GM12878 (cell line): ENCODE measurements at regions not wholly inside any gene's neighbourhood (a gene's known extent, or its start where the extent isn't known, plus 50 kb on each side); places are given as distances from the start of the nearest gene placed in this dataset.

Experiments used
- ATAC-seq: fragments of 200-7000 bp; cut with Tn5 transposase; 3 replicates; pipeline ENCODE4 v1.9.1; 2020; ENCODE audit warnings: mild to moderate bottlenecking, moderate library complexity
- BruUV-seq: library from RNA; stranded (reverse); fragments of 400-500 nt; replicated peaks from 2 replicates; lab custom pipeline; 2021; lab: Mats Ljungman, UMichigan
- CTCF ChIA-PET: fragments of 300-600 bp; sonication (Branson Sonifier 250); formaldehyde crosslinking; extraction: SDS; loops from one replicate; lab custom pipeline; 2021; ENCODE audit warnings: inconsistent platforms; lab: Yijun Ruan, JAX
- POLR2A ChIA-PET: fragments of 350-600 bp; formaldehyde crosslinking; extraction: SDS; loops from one replicate; lab custom pipeline; 2021; ENCODE audit warnings: inconsistent platforms; lab: Charles Lee
- RAD21 ChIA-PET: fragments of 300-600 bp; sonication (Branson Sonifier 250); formaldehyde crosslinking; loops from one replicate; lab custom pipeline; 2023; ENCODE audit warnings: antibody characterized with exemption; ENCODE audit not compliant: unreplicated experiment; lab: Charles Lee
- SMC1A ChIA-PET: fragments of 300-600 bp; sonication (Branson Sonifier 250); formaldehyde crosslinking; loops from one replicate; lab custom pipeline; 2023; ENCODE audit not compliant: unreplicated experiment, uncharacterized antibody; lab: Charles Lee
- DNase-seq: peaks from one replicate; pipeline ENCODE4 v3.0.0-alpha.2; 2011; ENCODE audit warnings: low read depth, low spot score
- FAIRE-seq: peaks from 3 replicates; lab custom pipeline; 2011; peaks lifted over from hg19 to GRCh38; lab: Jason Lieb, UNC
- H2AFZ ChIP-seq: 2 replicates; pipeline ENCODE4 v1.6.0; 2011; ENCODE audit warnings: low read depth, low read length, control low read depth; ENCODE audit not compliant: control insufficient read depth
- H3K27ac ChIP-seq: 2 replicates; pipeline ENCODE4 v1.5.1; 2011; ENCODE audit warnings: control low read depth; ENCODE audit not compliant: control insufficient read depth, insufficient read depth
- H3K27me3 ChIP-seq, 2 experiments: replicated peaks in 1 of 2; 2 replicates each; pipeline versions ENCODE4 v1.6.0 to v1.6.1; 2011; ENCODE audit warnings: low read length in 1 of 2; ENCODE audit not compliant: control insufficient read depth in 2 of 2, insufficient read depth in 2 of 2
- H3K36me3 ChIP-seq, 2 experiments: 2 replicates each; pipeline ENCODE4 v1.5.1; 2011; ENCODE audit warnings: low read length in 1 of 2; ENCODE audit not compliant: control insufficient read depth in 2 of 2, insufficient read depth in 2 of 2
- H3K4me1 ChIP-seq: 2 replicates; pipeline ENCODE4 v1.6.1; 2011; ENCODE audit warnings: mild to moderate bottlenecking, low read length, moderate library complexity, mixed read lengths; ENCODE audit not compliant: control insufficient read depth, insufficient read depth
- H3K4me2 ChIP-seq: 2 replicates; pipeline ENCODE4 v1.6.0; 2011; ENCODE audit warnings: control low read depth; ENCODE audit not compliant: control insufficient read depth, insufficient read depth
- H3K4me3 ChIP-seq: fragments of 200-600 bp; sonication (generic); 2 replicates; pipeline ENCODE4 v1.5.1; 2016
- H3K79me2 ChIP-seq: 2 replicates; pipeline ENCODE4 v1.6.0; 2011; ENCODE audit warnings: low read length; ENCODE audit not compliant: control insufficient read depth, insufficient read depth
- H3K9ac ChIP-seq: 2 replicates; pipeline ENCODE4 v1.8.0; 2011; ENCODE audit warnings: low read length, control low read depth, mixed read lengths; ENCODE audit not compliant: control insufficient read depth, insufficient read depth
- H3K9me3 ChIP-seq: replicated peaks from 3 replicates; pipeline ENCODE4 v1.5.1; 2011; ENCODE audit warnings: mild to moderate bottlenecking, low read length; ENCODE audit not compliant: control insufficient read depth, insufficient read depth
- H4K20me1 ChIP-seq: 2 replicates; pipeline ENCODE4 v1.6.0; 2011; ENCODE audit not compliant: control insufficient read depth, insufficient read depth
- CHD1 ChIP-seq: IDR thresholded peaks from 2 replicates; pipeline ENCODE4 v1.6.1; 2012; ENCODE audit warnings: low read depth, low read length, improper control_type of control experiment
- CREM ChIP-seq: IDR thresholded peaks from 2 replicates; pipeline ENCODE4 v1.6.1; 2014; ENCODE audit warnings: antibody characterized with exemption, low read depth
- DPF2 ChIP-seq: fragments of 450-650 bp; IDR thresholded peaks from 2 replicates; pipeline ENCODE4 v1.6.1; 2017; ENCODE audit warnings: mild to moderate bottlenecking
- IKZF1 ChIP-seq: fragments of 450-650 bp; conservative IDR thresholded peaks from 2 replicates; pipeline ENCODE4 v1.6.1; 2017; ENCODE audit warnings: antibody characterized with exemption, mild to moderate bottlenecking
- KAT2A ChIP-seq: conservative IDR thresholded peaks from 2 replicates; pipeline ENCODE4 v1.6.1; 2011; ENCODE audit warnings: low read depth, low read length; ENCODE audit not compliant: control insufficient read depth
- NR2F1 ChIP-seq: fragments of 450-650 bp; conservative IDR thresholded peaks from 2 replicates; pipeline ENCODE4 v1.6.1; 2017; ENCODE audit warnings: mild to moderate bottlenecking
- POLR2AphosphoS5 ChIP-seq: IDR thresholded peaks from 2 replicates; pipeline ENCODE4 v1.6.1; 2011; ENCODE audit warnings: mild to moderate bottlenecking, low read length, inconsistent platforms
- SREBF2 ChIP-seq: IDR thresholded peaks from 2 replicates; pipeline ENCODE4 v1.6.1; 2012; ENCODE audit warnings: mild to moderate bottlenecking, low read length
- SUZ12 ChIP-seq: fragments of 200-600 bp; sonication (generic); IDR thresholded peaks from one replicate; pipeline ENCODE4 v1.6.1; 2018; ENCODE audit warnings: antibody characterized with exemption, mild to moderate bottlenecking; ENCODE audit not compliant: unreplicated experiment
- ZNF687 ChIP-seq: fragments of 450-650 bp; IDR thresholded peaks from 2 replicates; pipeline ENCODE4 v1.6.1; 2017; ENCODE audit warnings: mild to moderate bottlenecking, moderate library complexity
- WGBS: methylation state at CpG from one replicate; pipeline ENCODE4 v1.1.6; 2016; ENCODE audit warnings: low lambda C conversion rate; ENCODE audit not compliant: insufficient replicate concordance, insufficient coverage; ENCODE audit errors: missing lambda C conversion rate; 5-methylcytosine and 5-hydroxymethylcytosine counted together
- in situ Hi-C: fragments of 300-500 bp; cut with MboI; formaldehyde crosslinking; loops from 9 replicates; pipeline ENCODE4 v1.14.3; 2018; ENCODE audit warnings: mixed read lengths
- intact Hi-C: fragments of 100-400 bp; cut with micrococcal nuclease; formaldehyde crosslinking; loops from one replicate; pipeline ENCODE4 v1.14.2; 2022; ENCODE audit not compliant: unreplicated experiment
- TF ChIP-seq, protein P1 (sequence below): fragments of 450-650 bp; formaldehyde crosslinking; IDR thresholded peaks from 2 replicates; pipeline ENCODE4 v1.4.0; 2020; ENCODE audit warnings: mild to moderate bottlenecking, moderate library complexity

DNA sequence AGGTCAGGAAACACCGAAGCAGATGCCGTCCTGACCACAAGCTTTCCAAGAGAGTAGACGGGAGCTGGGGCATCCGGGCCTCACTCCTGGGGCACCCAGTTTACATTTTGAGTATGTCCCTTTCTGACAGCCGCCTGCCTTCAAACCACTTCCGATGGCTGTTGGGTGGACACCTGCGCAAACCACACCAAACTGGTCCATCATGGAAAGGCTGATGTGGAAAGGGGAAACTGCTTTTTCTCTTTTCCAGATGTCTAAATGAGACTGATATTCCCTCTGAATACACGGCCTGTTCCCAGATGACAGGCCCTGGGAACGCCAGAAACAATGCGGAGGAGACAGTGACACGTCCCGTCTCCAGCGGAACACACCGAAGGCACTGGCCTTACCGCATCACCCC is 290.0 kb upstream of the SALL3 start:
- no peaks in the 10 kb centered on the region for H3K36me3 ChIP-seq
- H3K27me3 ChIP-seq: no peaks in the 10 kb centered on the region
- FAIRE-seq (no peak), ATAC-seq (no peak), DNase-seq (no peak)
- H4K20me1 ChIP-seq: no peaks in the 10 kb centered on the region
- no peak overlapping the region for H3K4me2 ChIP-seq
- WGBS: 76% methylated on average over 15 of the region's 15 CpGs
- H3K27ac ChIP-seq: no peak overlapping the region
- ChIA-PET SMC1A (no interaction called here), CTCF (no interaction called here), RAD21 (no interaction called here), POLR2A (no interaction called here)
- no peaks in the 10 kb centered on the region for H3K4me1 ChIP-seq
- no peak overlapping the region for H3K4me3 ChIP-seq
- in situ Hi-C loops (no loop called here), intact Hi-C loops (no loop called here)
- TF ChIP-seq SREBF2 (no peak), CHD1 (no peak), SUZ12 (no peak), ZNF687 (no peak), DPF2 (no peak), CREM (no peak), KAT2A (no peak), POLR2AphosphoS5 (no peak), NR2F1 (no peak), IKZF1 (no peak)
- TF ChIP-seq, protein P1, sequence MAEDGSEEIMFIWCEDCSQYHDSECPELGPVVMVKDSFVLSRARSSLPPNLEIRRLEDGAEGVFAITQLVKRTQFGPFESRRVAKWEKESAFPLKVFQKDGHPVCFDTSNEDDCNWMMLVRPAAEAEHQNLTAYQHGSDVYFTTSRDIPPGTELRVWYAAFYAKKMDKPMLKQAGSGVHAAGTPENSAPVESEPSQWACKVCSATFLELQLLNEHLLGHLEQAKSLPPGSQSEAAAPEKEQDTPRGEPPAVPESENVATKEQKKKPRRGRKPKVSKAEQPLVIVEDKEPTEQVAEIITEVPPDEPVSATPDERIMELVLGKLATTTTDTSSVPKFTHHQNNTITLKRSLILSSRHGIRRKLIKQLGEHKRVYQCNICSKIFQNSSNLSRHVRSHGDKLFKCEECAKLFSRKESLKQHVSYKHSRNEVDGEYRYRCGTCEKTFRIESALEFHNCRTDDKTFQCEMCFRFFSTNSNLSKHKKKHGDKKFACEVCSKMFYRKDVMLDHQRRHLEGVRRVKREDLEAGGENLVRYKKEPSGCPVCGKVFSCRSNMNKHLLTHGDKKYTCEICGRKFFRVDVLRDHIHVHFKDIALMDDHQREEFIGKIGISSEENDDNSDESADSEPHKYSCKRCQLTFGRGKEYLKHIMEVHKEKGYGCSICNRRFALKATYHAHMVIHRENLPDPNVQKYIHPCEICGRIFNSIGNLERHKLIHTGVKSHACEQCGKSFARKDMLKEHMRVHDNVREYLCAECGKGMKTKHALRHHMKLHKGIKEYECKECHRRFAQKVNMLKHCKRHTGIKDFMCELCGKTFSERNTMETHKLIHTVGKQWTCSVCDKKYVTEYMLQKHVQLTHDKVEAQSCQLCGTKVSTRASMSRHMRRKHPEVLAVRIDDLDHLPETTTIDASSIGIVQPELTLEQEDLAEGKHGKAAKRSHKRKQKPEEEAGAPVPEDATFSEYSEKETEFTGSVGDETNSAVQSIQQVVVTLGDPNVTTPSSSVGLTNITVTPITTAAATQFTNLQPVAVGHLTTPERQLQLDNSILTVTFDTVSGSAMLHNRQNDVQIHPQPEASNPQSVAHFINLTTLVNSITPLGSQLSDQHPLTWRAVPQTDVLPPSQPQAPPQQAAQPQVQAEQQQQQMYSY (CRISPR knock-in tag): no peak
- H3K79me2 ChIP-seq: no peaks in the 10 kb centered on the region
- H3K9me3 ChIP-seq: no peaks in the 10 kb centered on the region; the same call in 2 of the 3 replicates
- H2AFZ ChIP-seq: no peak overlapping the region
- H3K9ac ChIP-seq: no peak overlapping the region
- no TSS peak for BruUV-seq
